ENCODE measurements at regions not wholly inside any gene's neighbourhood (a gene's known extent, or its start where the extent isn't known, plus 50 kb on each side); places are given as distances from the start of the nearest gene placed in this dataset.

DNA sequence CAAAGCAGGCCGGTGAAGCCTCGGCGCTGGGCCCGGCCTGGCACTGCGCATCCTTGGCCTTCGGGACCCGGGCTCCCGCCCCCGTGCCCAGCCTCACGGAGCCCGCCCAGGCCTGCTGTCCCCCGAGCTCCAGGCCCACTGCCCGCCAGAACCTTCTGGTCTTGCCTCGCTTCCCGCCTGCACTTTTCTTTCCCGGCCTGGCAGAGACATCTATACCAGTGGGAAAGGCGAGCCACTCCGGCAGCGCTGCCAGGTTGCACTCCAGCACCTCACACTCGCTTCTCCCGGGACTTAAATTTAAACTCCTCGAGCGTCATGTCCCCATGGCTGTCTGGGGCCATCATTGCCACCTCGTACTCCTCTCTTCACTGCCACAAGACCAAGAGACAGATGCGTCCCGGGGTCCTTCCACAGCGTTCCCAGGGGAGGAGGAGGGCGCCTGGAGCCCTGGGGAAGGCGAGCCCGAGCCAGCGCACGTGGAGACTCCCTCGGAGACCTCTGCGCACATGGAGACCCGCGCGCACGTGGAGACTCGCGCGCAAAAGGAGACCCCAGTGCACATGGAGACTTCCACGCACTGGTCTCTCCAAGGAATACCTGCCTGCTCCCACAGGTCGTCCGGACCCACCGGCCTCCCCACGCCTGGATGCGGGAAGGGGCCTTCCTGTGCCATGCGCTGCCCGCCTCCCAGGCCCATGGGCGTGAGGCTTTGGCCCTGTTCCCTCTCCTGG, 253.1 kb upstream of the SALL3 start:
- no peak for DNase-seq

DNA sequence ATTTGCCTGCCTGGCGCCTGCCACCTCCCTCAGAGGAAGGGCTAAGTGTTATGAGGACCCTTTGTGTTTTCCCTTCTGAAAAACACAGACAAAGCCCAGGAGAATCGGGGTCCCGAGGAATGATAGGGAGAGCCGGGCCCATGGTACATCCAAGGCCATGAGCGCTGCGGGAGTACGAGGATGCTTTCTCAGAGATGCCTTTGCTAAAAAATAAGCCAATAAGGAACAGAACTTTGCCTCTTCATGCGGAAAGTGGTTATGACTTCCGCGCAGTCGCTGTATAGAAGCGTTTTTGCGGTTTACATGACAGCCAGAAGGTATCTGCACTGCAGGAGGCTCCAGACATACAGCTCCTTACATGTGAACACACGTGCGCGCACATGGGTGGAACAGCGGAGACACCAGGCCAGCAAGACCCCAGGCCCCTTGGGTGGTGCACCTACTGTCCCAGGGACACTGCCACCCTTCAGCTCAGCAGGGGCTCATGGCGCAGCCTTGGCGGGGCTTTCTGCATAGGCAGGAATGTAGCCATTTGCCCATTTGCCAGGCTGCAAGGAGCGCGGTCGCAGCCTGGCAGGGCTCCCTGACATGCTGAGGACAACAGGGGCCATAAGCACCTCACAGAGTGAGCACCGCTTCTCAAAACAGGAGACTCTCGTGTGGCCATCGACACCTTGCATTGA, 252.4 kb upstream of the SALL3 start:
- no peak for DNase-seq

DNA sequence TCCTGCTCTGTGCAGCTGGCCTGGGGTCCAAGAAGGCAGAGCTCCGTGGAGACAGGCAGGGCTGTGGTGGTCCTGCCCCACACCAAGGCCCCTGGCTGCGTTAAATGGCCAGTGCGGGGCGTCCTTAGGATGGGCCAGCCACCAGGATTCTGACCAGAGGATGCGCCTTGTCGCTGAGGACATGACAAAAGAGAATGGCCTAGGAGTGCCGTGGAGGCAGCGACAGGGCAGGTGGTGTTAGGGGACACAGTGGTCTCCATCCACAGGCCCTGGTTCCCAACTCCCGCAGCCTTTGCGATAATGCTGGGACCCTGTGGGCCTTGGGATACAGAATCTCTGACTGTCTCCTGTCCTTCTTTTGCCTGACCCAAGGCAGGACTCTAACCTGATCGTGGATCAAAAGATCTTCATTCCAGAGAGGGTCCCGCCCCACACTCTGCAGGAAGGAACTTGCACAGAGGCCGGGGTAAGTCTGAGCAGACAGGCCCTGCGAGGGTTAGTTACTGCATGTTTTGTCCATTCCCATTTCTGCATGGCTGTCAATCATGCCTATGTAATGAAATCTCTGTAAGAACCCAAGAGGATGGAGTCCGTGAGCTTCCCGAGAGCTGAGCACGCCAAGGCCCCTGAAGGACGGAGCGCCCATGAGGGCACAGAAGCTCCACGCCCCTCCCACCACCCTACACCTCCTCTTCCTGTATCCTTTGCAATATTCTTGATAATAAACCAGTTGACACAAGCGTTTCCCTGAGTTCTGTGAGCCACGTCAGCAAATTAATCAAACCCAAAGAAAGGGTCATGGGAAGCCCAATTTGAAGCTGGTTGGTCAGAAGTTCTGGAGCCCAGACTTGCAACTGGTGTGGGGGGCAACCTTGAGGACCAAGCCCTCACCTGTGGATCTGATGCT, 251.5 kb upstream of the SALL3 start:
- no peak for DNase-seq

DNA sequence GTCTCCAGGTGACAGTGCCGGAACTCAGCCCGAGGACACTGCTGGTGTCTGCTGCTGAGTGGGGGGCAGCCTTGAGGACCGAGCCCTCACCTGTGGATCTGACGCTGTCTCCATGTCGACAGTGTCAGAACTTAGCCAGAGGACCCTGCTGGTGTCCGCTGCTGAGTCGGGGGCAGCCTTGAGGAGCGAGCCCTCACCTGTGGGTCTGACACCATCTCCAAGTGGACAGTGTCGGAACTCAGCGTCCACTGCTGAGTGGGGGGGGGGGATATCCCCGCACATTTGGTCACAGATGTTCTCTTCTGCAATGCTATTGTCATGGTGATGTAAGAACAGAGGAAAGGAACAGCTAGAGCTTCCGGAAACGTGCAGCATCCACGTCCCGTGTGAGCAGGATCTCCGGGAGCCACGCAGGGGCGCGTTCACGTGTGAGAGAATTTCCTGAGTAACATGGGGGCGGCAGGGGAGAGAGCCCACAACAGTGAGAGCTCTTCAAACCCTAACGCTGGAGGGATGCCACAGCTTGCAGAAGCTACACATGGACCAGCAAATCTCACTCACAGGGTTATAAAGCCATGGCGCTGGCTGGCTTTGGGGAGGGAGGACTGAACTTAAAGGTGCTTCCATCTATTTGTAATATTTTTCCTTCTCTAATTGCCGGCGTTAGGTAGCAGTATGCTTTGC, 250.7 kb upstream of the SALL3 start:
- DNase-seq = no peak

DNA sequence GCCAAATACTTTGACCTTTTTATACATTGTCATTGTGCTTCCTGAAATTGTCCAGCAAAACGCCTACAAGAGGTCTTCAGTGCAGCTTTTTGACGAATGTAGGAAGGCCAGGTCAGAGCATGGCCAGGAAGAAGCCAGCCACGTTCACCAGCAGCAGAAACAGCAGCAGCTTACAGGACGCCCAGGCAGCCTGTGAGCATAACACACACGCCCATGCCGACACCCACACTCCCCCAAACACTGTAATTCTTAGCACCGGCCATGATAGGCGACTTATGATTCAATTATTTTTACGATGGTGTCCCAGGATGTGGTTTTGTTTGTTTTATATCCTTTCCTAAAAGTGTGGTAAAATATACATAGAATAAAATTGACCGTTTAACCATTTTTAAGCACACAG, 249.1 kb upstream of the SALL3 start:
- DNase-seq = no peak

DNA sequence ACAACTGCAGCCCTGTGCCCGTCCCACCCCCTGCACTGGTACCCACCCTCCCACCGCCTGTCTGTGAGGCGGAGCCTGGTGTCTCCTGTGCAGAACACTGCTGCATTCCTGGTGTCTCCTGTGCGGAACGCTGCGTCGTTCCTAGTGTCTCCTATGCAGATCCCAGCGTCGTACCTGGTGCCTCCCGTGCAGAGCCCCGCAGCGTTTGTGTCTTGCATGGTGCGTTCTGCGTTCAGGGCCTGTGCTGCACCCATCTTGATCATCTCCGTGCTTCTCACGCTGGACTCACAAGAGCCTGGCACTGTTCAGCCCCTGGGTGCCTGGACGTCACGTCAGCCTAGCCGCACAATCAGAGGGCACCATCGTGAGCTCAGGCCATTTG, 248.6 kb upstream of the SALL3 start:
- DNase-seq = no peak

- no peak for DNase-seq
Measured at GRCh38 chr18:78731398-78732032, 248.1 kb upstream of the SALL3 start.

DNA sequence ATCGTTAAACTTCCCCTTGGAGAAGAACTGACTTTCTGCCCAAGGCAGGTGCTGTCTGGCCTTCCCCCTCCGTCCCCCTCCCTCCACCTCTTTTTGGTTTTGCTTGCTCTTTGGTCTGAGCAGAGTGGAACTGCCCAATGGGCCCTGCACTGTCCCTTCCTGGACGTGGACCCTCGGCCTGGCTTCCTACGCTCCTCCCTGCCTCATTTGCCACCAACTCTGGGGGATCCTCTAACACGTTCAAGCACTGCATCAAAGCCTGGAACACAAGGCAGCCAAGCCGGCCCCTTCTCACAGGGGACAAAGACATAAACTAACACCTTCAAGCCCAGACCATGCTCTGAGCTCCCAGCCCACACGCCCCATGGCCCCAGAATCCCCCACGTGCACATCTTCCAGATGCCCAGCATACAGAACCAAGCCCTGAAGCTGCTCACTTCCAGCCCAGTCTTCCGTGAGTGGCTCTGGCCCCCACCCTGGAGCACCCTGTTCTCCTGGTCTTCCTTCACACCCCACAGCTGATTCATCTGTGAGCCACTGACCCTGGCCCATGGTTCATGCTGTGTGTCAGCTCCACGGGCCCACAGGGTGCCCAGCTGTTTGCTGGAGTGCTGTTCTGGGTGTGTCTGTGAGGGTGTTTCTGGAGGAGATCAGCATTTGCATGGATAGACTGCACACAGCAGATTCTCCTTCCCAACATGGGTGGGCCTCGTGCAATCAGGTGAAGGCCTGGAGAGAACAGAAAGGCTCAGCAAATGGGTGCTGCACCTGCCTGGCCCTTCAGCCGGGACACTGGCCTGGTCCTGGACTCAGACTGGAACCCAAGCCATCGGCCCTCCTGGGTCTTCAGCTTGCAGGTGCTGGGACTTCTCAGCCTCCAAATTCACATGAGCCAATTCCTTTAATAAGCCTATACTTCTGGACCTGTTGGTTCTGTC, 247.1 kb upstream of the SALL3 start:
- DNase-seq = no peak

DNA sequence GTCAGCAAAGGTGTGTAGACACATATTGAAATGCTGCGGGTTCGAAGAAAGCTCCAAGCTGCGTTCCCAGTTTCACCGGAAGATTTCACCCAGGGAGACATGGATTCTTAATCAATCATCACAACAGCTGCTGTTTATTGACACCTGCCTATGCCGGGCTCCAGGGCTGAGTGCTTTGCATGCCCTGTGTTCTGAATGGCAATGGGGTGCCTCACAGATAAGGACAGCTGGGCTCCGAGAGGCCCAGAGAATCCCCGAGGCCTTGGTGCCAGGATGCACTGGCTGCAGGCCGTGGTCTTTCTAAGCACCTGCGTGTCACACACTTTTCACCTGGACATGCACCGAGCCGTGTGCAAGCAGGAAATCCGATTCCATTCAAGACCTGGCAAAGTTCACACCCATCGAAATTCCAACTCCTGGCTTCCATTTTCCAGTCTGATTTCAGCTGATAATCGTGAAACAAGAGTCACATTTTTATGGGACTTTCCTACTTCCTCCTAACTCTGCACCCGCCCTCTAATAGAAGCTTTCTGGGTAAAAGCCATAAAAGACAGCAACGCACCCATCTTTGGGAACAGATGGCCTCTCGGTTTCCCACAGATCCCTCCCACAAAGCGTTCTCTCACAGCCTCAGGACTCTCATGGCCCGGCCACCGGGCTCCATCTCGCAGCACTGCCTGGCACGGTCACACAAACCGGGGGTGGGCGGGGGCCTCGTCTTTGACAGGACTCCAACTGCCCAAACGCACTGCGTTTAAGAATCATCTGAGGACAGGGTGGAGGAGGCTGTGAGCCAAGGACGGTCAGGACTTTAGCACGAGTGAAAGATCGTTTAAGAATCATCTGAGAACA, 245.6 kb upstream of the SALL3 start:
- DNase-seq = no peak

GRCh38 chr18:78734614-78734945, 245.0 kb upstream of the SALL3 start:
- no peak for DNase-seq

- no peak for DNase-seq
Measured at GRCh38 chr18:78735131-78736014, 244.2 kb upstream of the SALL3 start.

DNA sequence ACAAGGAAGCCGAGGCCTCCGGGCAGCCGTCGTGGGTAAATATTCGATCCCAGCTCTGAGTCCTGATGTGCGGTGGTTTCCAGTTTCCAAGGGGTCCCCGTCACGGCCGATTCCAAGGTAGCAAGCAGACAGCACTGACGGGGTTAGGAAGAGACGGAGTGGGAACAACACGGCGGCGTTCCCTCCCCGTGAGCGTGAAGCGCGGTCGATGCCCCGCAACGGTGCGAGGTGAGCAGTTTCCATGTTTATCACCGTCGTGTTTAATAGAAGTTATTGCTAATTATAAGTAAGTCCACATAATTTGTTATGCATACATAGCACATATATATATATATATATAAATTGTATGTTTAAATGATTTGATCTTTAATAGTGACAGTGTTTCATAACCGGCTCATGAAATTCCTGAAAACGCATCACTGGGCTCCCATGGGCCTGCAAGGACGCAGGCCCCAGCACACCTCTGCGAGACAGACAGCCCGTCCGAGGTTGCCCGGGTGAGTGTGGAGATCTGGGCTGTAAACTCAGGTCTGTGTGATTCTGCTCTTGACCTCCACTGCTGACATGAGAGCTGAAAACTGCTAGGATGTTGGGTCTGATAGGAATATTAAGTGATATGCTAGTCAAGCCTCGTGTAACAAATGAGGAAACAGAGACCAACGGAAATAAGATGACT, 243.5 kb upstream of the SALL3 start:
- no peak for DNase-seq

DNA sequence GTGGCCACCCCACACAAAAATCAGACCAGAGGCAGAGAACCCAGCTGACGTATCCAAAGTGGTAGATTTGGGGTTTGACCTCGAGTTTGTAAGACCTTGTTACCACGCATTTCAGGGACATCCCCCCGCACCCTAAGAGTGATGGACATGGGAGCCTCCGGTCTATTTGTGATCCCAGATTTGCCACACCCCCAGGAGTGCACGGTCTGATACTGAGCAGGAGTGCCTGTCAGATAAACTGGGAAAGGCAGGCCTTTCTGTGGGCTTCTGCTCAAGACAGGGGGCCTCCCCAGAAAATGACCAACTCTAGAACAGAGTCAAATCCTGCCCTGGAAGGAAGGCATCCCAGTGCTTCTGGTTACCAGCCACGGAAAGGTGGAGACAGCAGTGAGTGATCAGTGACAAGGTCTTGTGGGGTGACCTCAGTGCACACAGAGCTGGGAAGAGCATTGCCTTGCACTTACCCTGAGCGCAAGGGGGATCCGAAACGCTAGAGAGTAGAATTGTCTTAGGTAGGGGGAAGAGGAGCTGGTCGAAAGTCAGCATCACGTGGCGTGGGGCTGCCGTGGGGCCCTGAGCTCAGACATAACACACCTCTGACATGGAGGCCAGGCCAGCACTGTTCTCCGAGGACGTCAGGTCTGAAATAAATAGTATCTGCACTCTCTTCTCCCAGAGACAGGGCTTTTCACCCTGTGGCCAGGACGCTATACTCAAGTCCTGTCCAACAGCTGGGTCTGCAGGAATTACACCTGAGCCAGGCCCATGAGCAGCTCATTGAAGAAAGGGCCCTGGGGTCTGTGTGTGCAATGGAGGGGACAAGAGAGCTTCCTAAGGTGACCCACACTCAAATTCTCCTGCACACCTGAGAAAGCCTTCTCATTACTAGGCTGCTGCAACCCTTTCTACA, 242.4 kb upstream of the SALL3 start:
- DNase-seq = no peak

GRCh38 chr18:78738076-78738690, 241.4 kb upstream of the SALL3 start:
- DNase-seq = no peak

- no peak for DNase-seq
Measured at GRCh38 chr18:78739115-78739514, 240.5 kb upstream of the SALL3 start.

DNA sequence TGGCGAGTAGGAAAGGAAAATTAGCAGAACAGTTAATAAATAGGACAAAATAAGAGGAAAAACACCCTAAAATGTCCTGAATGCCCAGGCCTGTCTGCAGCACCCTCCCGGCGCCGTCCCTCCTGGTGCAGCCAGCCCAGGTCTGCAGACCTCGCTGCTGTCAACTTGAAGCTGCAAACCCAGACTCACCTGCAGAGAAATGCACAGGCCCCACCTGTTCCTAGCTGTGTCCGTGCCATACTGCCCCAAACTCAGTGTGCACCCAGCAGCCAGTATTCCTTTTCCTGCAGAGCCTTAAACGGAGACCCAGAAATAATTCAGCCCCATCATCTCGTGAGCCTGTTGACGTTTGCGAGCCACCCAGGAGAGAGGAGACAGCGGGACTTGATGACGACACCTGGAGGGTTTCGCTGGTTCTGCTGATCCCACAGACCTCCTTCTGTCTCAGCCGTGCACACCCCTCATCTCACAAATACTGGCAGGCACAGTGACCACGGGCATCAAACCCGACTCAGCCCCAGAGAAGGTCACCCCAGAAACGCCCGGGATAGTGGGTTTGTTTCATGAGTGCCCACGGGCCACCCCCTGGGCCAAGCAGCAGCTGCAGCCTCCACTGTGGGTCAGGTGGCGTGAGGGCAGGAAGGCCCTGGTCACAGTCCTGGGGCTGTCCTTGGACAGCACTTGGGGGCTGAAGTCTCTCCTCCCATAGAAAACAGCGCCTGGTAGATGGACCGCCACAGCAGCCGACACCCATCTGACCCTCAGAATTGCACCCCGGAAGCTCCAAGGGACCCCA, 239.5 kb upstream of the SALL3 start:
- DNase-seq = no peak

GRCh38 chr18:78740876-78741275, 238.7 kb upstream of the SALL3 start:
- no peak for DNase-seq
